OCI-LY3 (cell line): ENCODE measurements at regions not wholly inside any gene's neighbourhood (a gene's known extent, or its start where the extent isn't known, plus 50 kb on each side); places are given as distances from the start of the nearest gene placed in this dataset.

ENCODE experiments used
- EZH2phosphoT487 ChIP-seq: fragments of 200-600 bp; shearing (Covaris generic); IDR thresholded peaks from 2 replicates; pipeline ENCODE4 v1.6.1; 2018; ENCODE audit warnings: antibody characterized with exemption, mixed run types, low read depth
- TF ChIP-seq, protein P1 (sequence below): fragments of 200-600, 300-600 bp; sonication (generic); IDR thresholded peaks from 2 replicates; pipeline ENCODE4 v1.5.1; 2014; ENCODE audit warnings: antibody characterized with exemption, low read length, low read depth

- TF ChIP-seq, protein P1, sequence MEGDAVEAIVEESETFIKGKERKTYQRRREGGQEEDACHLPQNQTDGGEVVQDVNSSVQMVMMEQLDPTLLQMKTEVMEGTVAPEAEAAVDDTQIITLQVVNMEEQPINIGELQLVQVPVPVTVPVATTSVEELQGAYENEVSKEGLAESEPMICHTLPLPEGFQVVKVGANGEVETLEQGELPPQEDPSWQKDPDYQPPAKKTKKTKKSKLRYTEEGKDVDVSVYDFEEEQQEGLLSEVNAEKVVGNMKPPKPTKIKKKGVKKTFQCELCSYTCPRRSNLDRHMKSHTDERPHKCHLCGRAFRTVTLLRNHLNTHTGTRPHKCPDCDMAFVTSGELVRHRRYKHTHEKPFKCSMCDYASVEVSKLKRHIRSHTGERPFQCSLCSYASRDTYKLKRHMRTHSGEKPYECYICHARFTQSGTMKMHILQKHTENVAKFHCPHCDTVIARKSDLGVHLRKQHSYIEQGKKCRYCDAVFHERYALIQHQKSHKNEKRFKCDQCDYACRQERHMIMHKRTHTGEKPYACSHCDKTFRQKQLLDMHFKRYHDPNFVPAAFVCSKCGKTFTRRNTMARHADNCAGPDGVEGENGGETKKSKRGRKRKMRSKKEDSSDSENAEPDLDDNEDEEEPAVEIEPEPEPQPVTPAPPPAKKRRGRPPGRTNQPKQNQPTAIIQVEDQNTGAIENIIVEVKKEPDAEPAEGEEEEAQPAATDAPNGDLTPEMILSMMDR, result no peak
- TF ChIP-seq EZH2phosphoT487, result no peak
Measured at GRCh38 chr4:1547131-1547855, 136.8 kb downstream of the FAM53A start.
